Heart left ventricle (tissue), 16 donors: ENCODE measurements at regions not wholly inside any gene's neighbourhood (a gene's known extent, or its start where the extent isn't known, plus 50 kb on each side); places are given as distances from the start of the nearest gene placed in this dataset.
"Not testable (repeated sequence)": the region's sequence is repeated elsewhere in the genome, so short reads cannot be mapped to it uniquely, and the experiment has no call there.

Experiments
- ATAC-seq, 4 donors: fragments of 200-7000 bp; cut with Tn5 transposase; one replicate each; pipeline ENCODE4 v1.9.1; 2020 to 2022; ENCODE audit warnings: moderate library complexity in 4 of 4, mild to moderate bottlenecking in 3 of 4, moderate number of reproducible peaks in 1 of 4
- DNase-seq, 5 donors: peaks; one replicate each; pipeline ENCODE4 v3.0.0-alpha.2; 2020
- H3K27ac ChIP-seq, 12 donors: fragments of 200-600 bp; sonication (generic) in 4 of 12; one replicate each; pipeline versions ENCODE4 v1.5.0 to v1.8.0; 2016 to 2022; ENCODE audit warnings: mild to moderate bottlenecking in 2 of 12
- H3K27me3 ChIP-seq, 9 donors: fragments of 200-600 bp; sonication (generic) in 2 of 9; one replicate each; pipeline versions ENCODE4 v1.5.1 to v1.8.0; 2016 to 2022; ENCODE audit warnings: mild to moderate bottlenecking in 3 of 9
- H3K36me3 ChIP-seq, 9 donors: fragments of 200-600 bp; sonication (generic) in 2 of 9; one replicate each; pipeline versions ENCODE4 v1.5.0 to v1.8.0; 2018 to 2022; ENCODE audit warnings: mild to moderate bottlenecking in 2 of 9
- H3K4me1 ChIP-seq, 12 donors: fragments of 200-600 bp; sonication (generic) in 4 of 12; one replicate each; pipeline versions ENCODE4 v1.5.0 to v1.8.0; 2016 to 2022; ENCODE audit warnings: mild to moderate bottlenecking in 3 of 12
- H3K4me3 ChIP-seq, 12 donors: fragments of 200-600 bp; sonication (generic) in 4 of 12; one replicate each; pipeline versions ENCODE4 v1.5.0 to v1.8.0; 2017 to 2022; ENCODE audit warnings: mild to moderate bottlenecking in 9 of 12, moderate library complexity in 4 of 12
- H3K9me3 ChIP-seq, 12 donors: fragments of 200-600 bp; sonication (generic) in 4 of 12; one replicate each; pipeline versions ENCODE4 v1.5.0 to v1.8.0; 2016 to 2022; ENCODE audit warnings: mild to moderate bottlenecking in 1 of 12
- POLR2A ChIP-seq, 2 donors: fragments of 450-650 bp; IDR thresholded peaks; one replicate each; pipeline ENCODE4 v1.6.1; 2017; ENCODE audit warnings: antibody characterized with exemption in 2 of 2, mild to moderate bottlenecking in 2 of 2, moderate library complexity in 2 of 2
- WGBS, 4 donors: extraction: QIAGEN DNeasy Blood & Tissue Kit in 2 of 4; methylation state at CpG; one replicate each; pipeline versions ENCODE4 v1.1.5 to v1.1.7; 2013 to 2018; 5-methylcytosine and 5-hydroxymethylcytosine counted together
- intact Hi-C, 10 donors: fragments of 100-400 bp; cut with DNase I; formaldehyde crosslinking; loops; one replicate each; pipeline versions ENCODE4 v1.11.1 to v1.14.2; 2022
- TF ChIP-seq, protein P1 (sequence below), 12 donors: fragments of 200-600 bp; sonication (generic) in 4 of 12; IDR thresholded peaks; one replicate each; pipeline versions ENCODE4 v1.5.0 to v1.8.0; 2018 to 2022; ENCODE audit warnings: antibody characterized with exemption in 12 of 12, mild to moderate bottlenecking in 5 of 12
- donor health status: ischemic (EF 13 %, LVEDD 7.1; RV severe dilation, severe dysfunction).
- donor health status: healthy with polysubstance abuse.
- donor health status: DM: no; HTN: yes; CAD: no.
- donor health status: DM: no; HTN: no; CAD: no.
- donor health status: ischemic (EF 25% LVEDD 6.9; RV normal size, moderate dysfunction).
- donor health status: ischemic (EF 25% LVEDD 5.7; RV mildly dilated, moderate dysfunction).
- donor health status: healthy.
- donor health status: DM: yes; HTN: yes; CAD: no.
- donor health status: ischemic (EF 35%, LVEDD 5.7; RV mildly dilated, moderate dysfunction).
- donor health status: nonischemic (EF 11% LVEDD 7.7; RV severe dilation, severe dysfunction).
- donor health status: DM: yes; HTN: yes; CAD: no.
- donor health status: PGD.
- donor health status: ischemic (EF 29% LVEDD 5.4; RV normal size, mild dysfunction).
- donor health status: nonischemic (EF 23%, LVEDD 6.1; RV moderate dilation, normal function).

DNA sequence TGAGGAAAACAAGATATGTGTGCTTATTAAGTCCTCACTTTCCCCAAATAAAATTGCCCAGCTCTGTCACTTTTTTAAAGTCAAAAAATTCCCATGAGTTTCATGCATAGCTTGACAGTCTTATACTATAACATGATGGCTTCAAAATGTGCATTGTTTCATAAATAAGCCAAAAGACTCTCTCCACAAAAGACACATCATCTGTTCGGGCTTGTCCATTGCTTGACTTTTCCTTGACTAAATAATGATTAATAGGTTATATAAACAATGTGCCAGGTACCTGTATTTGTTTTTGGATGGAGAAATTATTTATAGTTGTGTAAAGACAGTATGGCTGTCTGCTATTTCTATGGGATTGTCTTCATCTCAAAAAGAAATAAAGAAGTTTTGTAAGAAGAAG is 329.2 kb upstream of the KLF3 start:
- Histone ChIP-seq H3K27ac (peak overlapping the region in 1 of 12 donors; percentile 42), H3K4me3 (no peak overlapping the region), H3K36me3 (no peaks in the 10 kb centered on the region), H3K27me3 (no peaks in the 10 kb centered on the region), H3K9me3 (peaks cover 0 to 26% (median 13%) of the 10 kb centered on the region in 12 donors), H3K4me1 (peaks cover 0 to 44% (median 0%) of the 10 kb centered on the region in 12 donors)
- ATAC-seq (no peak), DNase-seq (no peak)
- intact Hi-C loops, result loop anchor here in 1 of 10 donors (5.0 kb wide), 1 partner anchor 83 kb away; no protein-coding TSS in a partner anchor
- TF ChIP-seq POLR2A (IDR thresholded peaks at IDR 0.05), result no peak
- TF ChIP-seq, protein P1, sequence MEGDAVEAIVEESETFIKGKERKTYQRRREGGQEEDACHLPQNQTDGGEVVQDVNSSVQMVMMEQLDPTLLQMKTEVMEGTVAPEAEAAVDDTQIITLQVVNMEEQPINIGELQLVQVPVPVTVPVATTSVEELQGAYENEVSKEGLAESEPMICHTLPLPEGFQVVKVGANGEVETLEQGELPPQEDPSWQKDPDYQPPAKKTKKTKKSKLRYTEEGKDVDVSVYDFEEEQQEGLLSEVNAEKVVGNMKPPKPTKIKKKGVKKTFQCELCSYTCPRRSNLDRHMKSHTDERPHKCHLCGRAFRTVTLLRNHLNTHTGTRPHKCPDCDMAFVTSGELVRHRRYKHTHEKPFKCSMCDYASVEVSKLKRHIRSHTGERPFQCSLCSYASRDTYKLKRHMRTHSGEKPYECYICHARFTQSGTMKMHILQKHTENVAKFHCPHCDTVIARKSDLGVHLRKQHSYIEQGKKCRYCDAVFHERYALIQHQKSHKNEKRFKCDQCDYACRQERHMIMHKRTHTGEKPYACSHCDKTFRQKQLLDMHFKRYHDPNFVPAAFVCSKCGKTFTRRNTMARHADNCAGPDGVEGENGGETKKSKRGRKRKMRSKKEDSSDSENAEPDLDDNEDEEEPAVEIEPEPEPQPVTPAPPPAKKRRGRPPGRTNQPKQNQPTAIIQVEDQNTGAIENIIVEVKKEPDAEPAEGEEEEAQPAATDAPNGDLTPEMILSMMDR (IDR thresholded peaks at IDR 0.05), result no peak
- WGBS, 4 donors, result 91 to 98% (median 92%) methylated on average over 1 of the region's 1 CpG

GRCh38 chr4:38338939-38339338 is 325.1 kb upstream of the KLF3 start:
- WGBS, 4 donors, result 95 to 99% (median 97%) methylated on average over 1 of the region's 1 CpG
- H3K9me3 ChIP-seq, result peaks cover 0 to 26% (median 13%) of the 10 kb centered on the region in 12 donors
- intact Hi-C loops, ATAC-seq, H3K27ac ChIP-seq, DNase-seq, H3K36me3 ChIP-seq, H3K4me3 ChIP-seq, H3K27me3 ChIP-seq: not testable (repeated sequence)
- H3K4me1 ChIP-seq, result peaks cover 0 to 17% (median 0%) of the 10 kb centered on the region in 12 donors

- no peak for ATAC-seq
- 78 to 85% (median 81%) methylated on average over 2 of the region's 2 CpGs for WGBS, 4 donors
Observed at GRCh38 chr4:38343608-38344007, 320.4 kb upstream of the KLF3 start.

GRCh38 chr4:38344929-38345328 is 319.1 kb upstream of the KLF3 start:
- Histone ChIP-seq H3K4me1 (no peaks in the 10 kb centered on the region), H3K4me3 (no peak overlapping the region), H3K36me3 (no peaks in the 10 kb centered on the region), H3K9me3 (peaks cover 0 to 13% (median 2%) of the 10 kb centered on the region in 12 donors), H3K27me3 (no peaks in the 10 kb centered on the region), H3K27ac (no peak overlapping the region)
- 50 to 70% (median 64%) methylated on average over 1 of the region's 1 CpG for WGBS, 4 donors
- DNase-seq (no peak), ATAC-seq (no peak)
- TF ChIP-seq, protein P1 (IDR thresholded peaks at IDR 0.05), result no peak
- no peak for TF ChIP-seq POLR2A (IDR thresholded peaks at IDR 0.05)
- intact Hi-C loops, result no loop called here

More at GRCh38 chr4:38343608-38344007, 320.4 kb upstream of the KLF3 start:
- Histone ChIP-seq H3K36me3 (no peaks in the 10 kb centered on the region), H3K27ac (no peak overlapping the region), H3K27me3 (no peaks in the 10 kb centered on the region), H3K9me3 (peaks cover 0 to 25% (median 11%) of the 10 kb centered on the region in 12 donors), H3K4me3 (no peak overlapping the region), H3K4me1 (no peaks in the 10 kb centered on the region)
- intact Hi-C loops, result no loop called here
- TF ChIP-seq POLR2A (IDR thresholded peaks at IDR 0.05), result no peak
- TF ChIP-seq, protein P1 (IDR thresholded peaks at IDR 0.05), result no peak
- DNase-seq, result no peak

- H3K27me3 ChIP-seq, result no peaks in the 10 kb centered on the region
- no peak for TF ChIP-seq POLR2A (IDR thresholded peaks at IDR 0.05)
- TF ChIP-seq, protein P1 (IDR thresholded peaks at IDR 0.05), result no peak
Observed at GRCh38 chr4:38347251-38347650, 316.7 kb upstream of the KLF3 start.

More at GRCh38 chr4:38347251-38347650, 316.7 kb upstream of the KLF3 start:
- Histone ChIP-seq H3K4me1 (no peaks in the 10 kb centered on the region), H3K9me3 (peaks cover 0 to 18% (median 6%) of the 10 kb centered on the region in 12 donors), H3K36me3 (no peaks in the 10 kb centered on the region), H3K4me3 (no peak overlapping the region), H3K27ac (no peak overlapping the region)
- WGBS, 4 donors, result 69 to 83% (median 80%) methylated on average over 3 of the region's 3 CpGs
- intact Hi-C loops, result no loop called here
- DNase-seq, result no peak
- ATAC-seq, result no peak
